ENCODE measurements at regions not wholly inside any gene's neighbourhood (a gene's known extent, or its start where the extent isn't known, plus 50 kb on each side); places are given as distances from the start of the nearest gene placed in this dataset.

GRCh38 chr18:22103647-22104031, 65.8 kb upstream of the GATA6 start:
- no peaks in the 10 kb centered on the region for H3K9me2 ChIP-seq (replicated peaks; ENCODE audit: insufficient read depth)
- TF ChIP-seq EZH2 (IDR thresholded peaks at IDR 0.05; ENCODE audit: borderline replicate concordance): no peak
- no peak for TF ChIP-seq EZH2phosphoT487 (IDR thresholded peaks at IDR 0.05; ENCODE audit: low read depth, severe bottlenecking, unreplicated experiment)
- TF ChIP-seq, protein P1, sequence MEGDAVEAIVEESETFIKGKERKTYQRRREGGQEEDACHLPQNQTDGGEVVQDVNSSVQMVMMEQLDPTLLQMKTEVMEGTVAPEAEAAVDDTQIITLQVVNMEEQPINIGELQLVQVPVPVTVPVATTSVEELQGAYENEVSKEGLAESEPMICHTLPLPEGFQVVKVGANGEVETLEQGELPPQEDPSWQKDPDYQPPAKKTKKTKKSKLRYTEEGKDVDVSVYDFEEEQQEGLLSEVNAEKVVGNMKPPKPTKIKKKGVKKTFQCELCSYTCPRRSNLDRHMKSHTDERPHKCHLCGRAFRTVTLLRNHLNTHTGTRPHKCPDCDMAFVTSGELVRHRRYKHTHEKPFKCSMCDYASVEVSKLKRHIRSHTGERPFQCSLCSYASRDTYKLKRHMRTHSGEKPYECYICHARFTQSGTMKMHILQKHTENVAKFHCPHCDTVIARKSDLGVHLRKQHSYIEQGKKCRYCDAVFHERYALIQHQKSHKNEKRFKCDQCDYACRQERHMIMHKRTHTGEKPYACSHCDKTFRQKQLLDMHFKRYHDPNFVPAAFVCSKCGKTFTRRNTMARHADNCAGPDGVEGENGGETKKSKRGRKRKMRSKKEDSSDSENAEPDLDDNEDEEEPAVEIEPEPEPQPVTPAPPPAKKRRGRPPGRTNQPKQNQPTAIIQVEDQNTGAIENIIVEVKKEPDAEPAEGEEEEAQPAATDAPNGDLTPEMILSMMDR (IDR thresholded peaks at IDR 0.05; ENCODE audit: poor library complexity): no peak
- peaks cover 2% of the 10 kb centered on the region for H3K79me2 ChIP-seq
- peak overlapping the region; percentile 15 for H3K27ac ChIP-seq
- H4K20me1 ChIP-seq (ENCODE audit: insufficient read depth, poor library complexity, severe bottlenecking): no peaks in the 10 kb centered on the region
- H3K27me3 ChIP-seq: no peaks in the 10 kb centered on the region
- H3K36me3 ChIP-seq (replicated peaks; ENCODE audit: insufficient read depth, low read depth): no peaks in the 10 kb centered on the region
- 84% methylated on average over 6 of the region's 6 CpGs for WGBS (ENCODE audit: low lambda C conversion rate, missing lambda C conversion rate)
- DNase-seq (ENCODE audit: low spot score): no peak
- H3K4me2 ChIP-seq: peak overlapping the region; percentile 23
- H3K9me3 ChIP-seq (ENCODE audit: low read depth): no peaks in the 10 kb centered on the region
- H2AFZ ChIP-seq: no peak overlapping the region
- H3K4me1 ChIP-seq (ENCODE audit: insufficient read depth): peaks cover 23% of the 10 kb centered on the region
- H3K4me3 ChIP-seq: no peak overlapping the region

- peaks cover 25% of the 10 kb centered on the region for H3K4me1 ChIP-seq (ENCODE audit: insufficient read depth)
Measured at GRCh38 chr18:22106536-22107292, 62.7 kb upstream of the GATA6 start.

DNA sequence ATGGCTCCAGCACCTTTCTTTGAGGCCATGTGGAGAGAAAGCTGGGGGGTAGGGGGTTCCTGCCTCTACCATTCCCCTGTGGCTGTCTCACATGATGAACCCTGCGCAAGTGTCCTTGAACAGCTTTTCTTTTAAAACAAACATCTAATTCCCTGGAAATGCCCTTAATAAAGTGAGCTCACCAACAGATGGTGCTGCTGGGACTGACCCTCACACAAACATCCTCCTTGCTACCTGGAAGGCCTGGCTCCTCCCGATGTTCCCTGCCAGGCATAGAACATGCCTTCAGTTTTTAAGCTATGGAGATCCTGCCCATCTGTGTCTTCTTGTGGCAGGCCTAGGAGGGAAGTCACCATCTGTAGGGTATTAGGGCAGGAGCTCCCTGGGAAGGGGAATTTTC, 60.7 kb upstream of the GATA6 start:
- Histone ChIP-seq H3K27me3 (no peaks in the 10 kb centered on the region), H3K4me3 (no peak overlapping the region), H4K20me1 (ENCODE audit: insufficient read depth, poor library complexity, severe bottlenecking) (no peaks in the 10 kb centered on the region), H3K9me2 (replicated peaks; ENCODE audit: insufficient read depth) (no peaks in the 10 kb centered on the region), H3K79me2 (peaks cover 11% of the 10 kb centered on the region), H3K36me3 (replicated peaks; ENCODE audit: insufficient read depth, low read depth) (no peaks in the 10 kb centered on the region), H3K27ac (peak overlapping the region; percentile 38), H3K4me1 (ENCODE audit: insufficient read depth) (peaks cover 10% of the 10 kb centered on the region), H3K9me3 (ENCODE audit: low read depth) (no peaks in the 10 kb centered on the region), H3K4me2 (no peak overlapping the region), H2AFZ (no peak overlapping the region)
- peak; percentile 58 for DNase-seq (ENCODE audit: low spot score)
- TF ChIP-seq, protein P1 (IDR thresholded peaks at IDR 0.05; ENCODE audit: poor library complexity): peak; percentile 39
- TF ChIP-seq EZH2 (IDR thresholded peaks at IDR 0.05; ENCODE audit: borderline replicate concordance) (no peak), EZH2phosphoT487 (IDR thresholded peaks at IDR 0.05; ENCODE audit: low read depth, severe bottlenecking, unreplicated experiment) (no peak)
- 41% methylated on average over 2 of the region's 2 CpGs for WGBS (ENCODE audit: low lambda C conversion rate, missing lambda C conversion rate)

More at GRCh38 chr18:22106536-22107292, 62.7 kb upstream of the GATA6 start:
- Histone ChIP-seq H2AFZ (no peak overlapping the region), H3K4me2 (no peak overlapping the region), H3K27ac (peak overlapping the region; percentile 58), H3K79me2 (peaks cover 11% of the 10 kb centered on the region), H3K27me3 (no peaks in the 10 kb centered on the region), H3K36me3 (replicated peaks; ENCODE audit: insufficient read depth, low read depth) (no peaks in the 10 kb centered on the region), H3K9me3 (ENCODE audit: low read depth) (no peaks in the 10 kb centered on the region), H3K9me2 (replicated peaks; ENCODE audit: insufficient read depth) (no peaks in the 10 kb centered on the region), H4K20me1 (ENCODE audit: insufficient read depth, poor library complexity, severe bottlenecking) (no peaks in the 10 kb centered on the region), H3K4me3 (no peak overlapping the region)
- 64% methylated on average over 4 of the region's 4 CpGs for WGBS (ENCODE audit: low lambda C conversion rate, missing lambda C conversion rate)
- TF ChIP-seq EZH2 (IDR thresholded peaks at IDR 0.05; ENCODE audit: borderline replicate concordance) (no peak), EZH2phosphoT487 (IDR thresholded peaks at IDR 0.05; ENCODE audit: low read depth, severe bottlenecking, unreplicated experiment) (no peak)
- TF ChIP-seq, protein P1 (IDR thresholded peaks at IDR 0.05; ENCODE audit: poor library complexity): no peak
- DNase-seq (ENCODE audit: low spot score): peak; percentile 75

All from hepatocyte (in vitro differentiated cells).